Activated CD4-positive, alpha-beta memory T cell treated with anti-CD3 and anti-CD28 coated beads for 36 hours (primary cell): ENCODE measurements at regions not wholly inside any gene's neighbourhood (a gene's known extent, or its start where the extent isn't known, plus 50 kb on each side); places are given as distances from the start of the nearest gene placed in this dataset.

Source experiments
- CTCF ChIA-PET: fragments of 350-600 bp; sonication (Branson Sonifier 250); formaldehyde crosslinking; loops from one replicate; lab custom pipeline; 2021; ENCODE audit warnings: antibody characterized with exemption, inconsistent platforms; lab: Charles Lee
- POLR2A ChIA-PET: fragments of 350-600 bp; sonication (Branson Sonifier 250); formaldehyde crosslinking; loops from one replicate; lab custom pipeline; 2021; ENCODE audit warnings: antibody characterized with exemption; lab: Charles Lee
- DNase-seq: peaks from one replicate; pipeline ENCODE4 v3.0.0-alpha.2; 2020
- H3K27ac Mint-ChIP-seq: one replicate; pipeline ENCODE4 v1.8.0; 2021; ENCODE audit warnings: mixed read lengths
- H3K27me3 Mint-ChIP-seq: one replicate; pipeline ENCODE4 v1.8.0; 2021; ENCODE audit warnings: mixed read lengths
- H3K36me3 Mint-ChIP-seq: one replicate; pipeline ENCODE4 v1.8.0; 2021; ENCODE audit warnings: mixed read lengths
- H3K4me1 Mint-ChIP-seq: one replicate; pipeline ENCODE4 v1.8.0; 2021; ENCODE audit warnings: low read depth, mixed read lengths
- H3K4me3 Mint-ChIP-seq: one replicate; pipeline ENCODE4 v1.8.0; 2021; ENCODE audit warnings: mild to moderate bottlenecking, mixed read lengths
- H3K9me3 Mint-ChIP-seq: one replicate; pipeline ENCODE4 v1.8.0; 2021; ENCODE audit warnings: mixed read lengths
- intact Hi-C: fragments of 100-400 bp; cut with micrococcal nuclease; formaldehyde crosslinking; loops from one replicate; pipeline ENCODE4 v1.15.1; 2023

GRCh38 chr11:109735128-109735527, 313.1 kb downstream of the C11orf87 start:
- H3K27me3 Mint-ChIP-seq: no peaks in the 10 kb centered on the region
- no peak overlapping the region for H3K27ac Mint-ChIP-seq

GRCh38 chr11:109739379-109739778, 317.4 kb downstream of the C11orf87 start:
- H3K9me3 Mint-ChIP-seq: no peaks in the 10 kb centered on the region
- DNase-seq: no peak
- H3K27ac Mint-ChIP-seq: no peak overlapping the region
- intact Hi-C loops: no loop called here
- no peak overlapping the region for H3K4me3 Mint-ChIP-seq
- ChIA-PET CTCF (interaction anchor here (0.6 kb wide), 1 partner anchor 87 kb away, joined by 3 read pairs; no protein-coding TSS in a partner anchor), POLR2A (no interaction called here)
- no peaks in the 10 kb centered on the region for H3K4me1 Mint-ChIP-seq
- H3K27me3 Mint-ChIP-seq: no peaks in the 10 kb centered on the region
- H3K36me3 Mint-ChIP-seq: no peaks in the 10 kb centered on the region

More at GRCh38 chr11:109735128-109735527, 313.1 kb downstream of the C11orf87 start:
- intact Hi-C loops: no loop called here
- no peak overlapping the region for H3K4me3 Mint-ChIP-seq
- no peaks in the 10 kb centered on the region for H3K4me1 Mint-ChIP-seq
- H3K9me3 Mint-ChIP-seq: no peaks in the 10 kb centered on the region
- POLR2A ChIA-PET: no interaction called here
- CTCF ChIA-PET: no interaction called here
- DNase-seq: no peak
- no peaks in the 10 kb centered on the region for H3K36me3 Mint-ChIP-seq

GRCh38 chr11:109745996-109746625, 324.1 kb downstream of the C11orf87 start:
- no peak for DNase-seq
- H3K4me3 Mint-ChIP-seq: no peak overlapping the region
- POLR2A ChIA-PET: no interaction called here

GRCh38 chr11:109747839-109748238, 325.8 kb downstream of the C11orf87 start:
- H3K4me3 Mint-ChIP-seq: no peak overlapping the region
- intact Hi-C loops: no loop called here
- H3K9me3 Mint-ChIP-seq: no peaks in the 10 kb centered on the region
- H3K27me3 Mint-ChIP-seq: no peaks in the 10 kb centered on the region
- DNase-seq: no peak
- ChIA-PET POLR2A (no interaction called here), CTCF (no interaction called here)
- no peaks in the 10 kb centered on the region for H3K4me1 Mint-ChIP-seq
- no peaks in the 10 kb centered on the region for H3K36me3 Mint-ChIP-seq
- no peak overlapping the region for H3K27ac Mint-ChIP-seq

More at GRCh38 chr11:109745996-109746625, 324.1 kb downstream of the C11orf87 start:
- no peak overlapping the region for H3K27ac Mint-ChIP-seq
- H3K36me3 Mint-ChIP-seq: no peaks in the 10 kb centered on the region
- H3K9me3 Mint-ChIP-seq: no peaks in the 10 kb centered on the region
- no peaks in the 10 kb centered on the region for H3K27me3 Mint-ChIP-seq
- no peaks in the 10 kb centered on the region for H3K4me1 Mint-ChIP-seq
- CTCF ChIA-PET: no interaction called here
- intact Hi-C loops: no loop called here

- intact Hi-C loops: no loop called here
Observed at GRCh38 chr11:109749476-109749875, 327.5 kb downstream of the C11orf87 start.

GRCh38 chr11:109750964-109751363, 329.0 kb downstream of the C11orf87 start:
- no peak for DNase-seq
- ChIA-PET CTCF (no interaction called here), POLR2A (no interaction called here)
- Mint-ChIP-seq H3K27me3 (no peaks in the 10 kb centered on the region), H3K4me1 (no peaks in the 10 kb centered on the region), H3K36me3 (no peaks in the 10 kb centered on the region), H3K27ac (no peak overlapping the region), H3K9me3 (no peaks in the 10 kb centered on the region), H3K4me3 (no peak overlapping the region)
- intact Hi-C loops: no loop called here

More at GRCh38 chr11:109749476-109749875, 327.5 kb downstream of the C11orf87 start:
- H3K27me3 Mint-ChIP-seq: no peaks in the 10 kb centered on the region
- H3K9me3 Mint-ChIP-seq: no peaks in the 10 kb centered on the region
- H3K36me3 Mint-ChIP-seq: no peaks in the 10 kb centered on the region
- no peak for DNase-seq
- ChIA-PET CTCF (no interaction called here), POLR2A (no interaction called here)
- H3K27ac Mint-ChIP-seq: no peak overlapping the region
- H3K4me3 Mint-ChIP-seq: no peak overlapping the region
- H3K4me1 Mint-ChIP-seq: no peaks in the 10 kb centered on the region

GRCh38 chr11:109752212-109752825, 330.3 kb downstream of the C11orf87 start:
- Mint-ChIP-seq H3K4me1 (no peaks in the 10 kb centered on the region), H3K4me3 (no peak overlapping the region), H3K27ac (no peak overlapping the region), H3K9me3 (no peaks in the 10 kb centered on the region), H3K36me3 (no peaks in the 10 kb centered on the region), H3K27me3 (no peaks in the 10 kb centered on the region)
- CTCF ChIA-PET: no interaction called here
- DNase-seq: no peak
- POLR2A ChIA-PET: no interaction called here
- intact Hi-C loops: no loop called here

- no peaks in the 10 kb centered on the region for H3K36me3 Mint-ChIP-seq
- H3K9me3 Mint-ChIP-seq: peaks cover 6% of the 10 kb centered on the region
- H3K4me3 Mint-ChIP-seq: no peak overlapping the region
- ChIA-PET CTCF (no interaction called here), POLR2A (no interaction called here)
- no peaks in the 10 kb centered on the region for H3K27me3 Mint-ChIP-seq
- intact Hi-C loops: no loop called here
- H3K27ac Mint-ChIP-seq: no peak overlapping the region
- no peak for DNase-seq
- no peaks in the 10 kb centered on the region for H3K4me1 Mint-ChIP-seq
Observed at GRCh38 chr11:109756521-109756920, 334.5 kb downstream of the C11orf87 start.

GRCh38 chr11:109756951-109757350, 335.0 kb downstream of the C11orf87 start:
- no peaks in the 10 kb centered on the region for H3K27me3 Mint-ChIP-seq
- intact Hi-C loops: no loop called here
- H3K36me3 Mint-ChIP-seq: no peaks in the 10 kb centered on the region
- ChIA-PET CTCF (no interaction called here), POLR2A (no interaction called here)
- no peak overlapping the region for H3K27ac Mint-ChIP-seq
- no peak overlapping the region for H3K4me3 Mint-ChIP-seq
- no peaks in the 10 kb centered on the region for H3K4me1 Mint-ChIP-seq
- DNase-seq: no peak
- peaks cover 6% of the 10 kb centered on the region for H3K9me3 Mint-ChIP-seq

GRCh38 chr11:109762546-109762945, 330.6 kb upstream of the ZC3H12C start:
- no peak overlapping the region for H3K4me3 Mint-ChIP-seq
- CTCF ChIA-PET: no interaction called here
- POLR2A ChIA-PET: no interaction called here
- no peak for DNase-seq
- no peaks in the 10 kb centered on the region for H3K27me3 Mint-ChIP-seq
- H3K36me3 Mint-ChIP-seq: no peaks in the 10 kb centered on the region
- no peak overlapping the region for H3K27ac Mint-ChIP-seq
- H3K9me3 Mint-ChIP-seq: peaks cover 6% of the 10 kb centered on the region
- intact Hi-C loops: no loop called here
- H3K4me1 Mint-ChIP-seq: no peaks in the 10 kb centered on the region

- POLR2A ChIA-PET: no interaction called here
- Mint-ChIP-seq H3K36me3 (no peaks in the 10 kb centered on the region), H3K9me3 (no peaks in the 10 kb centered on the region), H3K4me1 (no peaks in the 10 kb centered on the region), H3K27ac (no peak overlapping the region), H3K27me3 (no peaks in the 10 kb centered on the region), H3K4me3 (no peak overlapping the region)
- DNase-seq: no peak
- intact Hi-C loops: no loop called here
- CTCF ChIA-PET: no interaction called here
Observed at GRCh38 chr11:109765709-109766311, 327.4 kb upstream of the ZC3H12C start.

GRCh38 chr11:109769858-109770257, 323.3 kb upstream of the ZC3H12C start:
- no peaks in the 10 kb centered on the region for H3K27me3 Mint-ChIP-seq
- DNase-seq: no peak
- ChIA-PET POLR2A (no interaction called here), CTCF (no interaction called here)
- H3K9me3 Mint-ChIP-seq: no peaks in the 10 kb centered on the region
- no peak overlapping the region for H3K27ac Mint-ChIP-seq
- intact Hi-C loops: no loop called here
- no peak overlapping the region for H3K4me3 Mint-ChIP-seq
- no peaks in the 10 kb centered on the region for H3K36me3 Mint-ChIP-seq
- H3K4me1 Mint-ChIP-seq: no peaks in the 10 kb centered on the region

GRCh38 chr11:109770323-109770722, 322.9 kb upstream of the ZC3H12C start:
- DNase-seq: no peak

More at GRCh38 chr11:109770323-109770722, 322.9 kb upstream of the ZC3H12C start:
- intact Hi-C loops: no loop called here
- H3K27ac Mint-ChIP-seq: no peak overlapping the region
- no peaks in the 10 kb centered on the region for H3K9me3 Mint-ChIP-seq
- H3K27me3 Mint-ChIP-seq: no peaks in the 10 kb centered on the region
- H3K36me3 Mint-ChIP-seq: no peaks in the 10 kb centered on the region
- no peak overlapping the region for H3K4me3 Mint-ChIP-seq
- H3K4me1 Mint-ChIP-seq: no peaks in the 10 kb centered on the region
- ChIA-PET CTCF (no interaction called here), POLR2A (no interaction called here)
